GM19372 (cell line): ENCODE measurements at regions not wholly inside any gene's neighbourhood (a gene's known extent, or its start where the extent isn't known, plus 50 kb on each side); places are given as distances from the start of the nearest gene placed in this dataset.

ENCODE experiments used
- ATAC-seq: cut with Tn5 transposase; IDR thresholded peaks from one replicate; pipeline ENCODE4 v1.9.1; 2021; ENCODE audit warnings: mild to moderate bottlenecking, low read depth, moderate library complexity; ENCODE audit not compliant: unreplicated experiment

GRCh38 chr7:37504801-37505200 lies 56.1 kb upstream of the ELMO1 start:
- ATAC-seq = no peak

GRCh38 chr7:37505750-37506353 lies 57.2 kb upstream of the ELMO1 start:
- ATAC-seq = no peak

- no peak for ATAC-seq
Measured at GRCh38 chr7:37508118-37508517, 59.5 kb upstream of the ELMO1 start.

- ATAC-seq = no peak
Measured at GRCh38 chr7:37510043-37510634, 61.5 kb upstream of the ELMO1 start.

GRCh38 chr7:37511915-37512314 lies 63.3 kb upstream of the ELMO1 start:
- ATAC-seq = no peak

GRCh38 chr7:37514497-37514896 lies 65.8 kb upstream of the ELMO1 start:
- no peak for ATAC-seq

GRCh38 chr7:37516664-37517063 lies 68.0 kb upstream of the ELMO1 start:
- no peak for ATAC-seq

- ATAC-seq = no peak
Measured at GRCh38 chr7:37518266-37518665, 69.6 kb upstream of the ELMO1 start.

GRCh38 chr7:37524056-37524455 lies 75.4 kb upstream of the ELMO1 start:
- no peak for ATAC-seq

GRCh38 chr7:37524797-37525196 lies 76.1 kb upstream of the ELMO1 start:
- no peak for ATAC-seq

GRCh38 chr7:37526623-37527022 lies 78.0 kb upstream of the ELMO1 start:
- ATAC-seq = no peak

- ATAC-seq = no peak
Measured at GRCh38 chr7:37527109-37527508, 78.4 kb upstream of the ELMO1 start.

- no peak for ATAC-seq
Measured at GRCh38 chr7:37531225-37531624, 82.6 kb upstream of the ELMO1 start.

GRCh38 chr7:37532636-37533035 lies 84.0 kb upstream of the ELMO1 start:
- no peak for ATAC-seq

- ATAC-seq = no peak
Measured at GRCh38 chr7:37534893-37535610, 86.4 kb upstream of the ELMO1 start.

GRCh38 chr7:37535841-37536240 lies 87.2 kb upstream of the ELMO1 start:
- no peak for ATAC-seq

- ATAC-seq = no peak
Measured at GRCh38 chr7:37536706-37537105, 88.0 kb upstream of the ELMO1 start.

- no peak for ATAC-seq
Measured at GRCh38 chr7:37537439-37537838, 88.8 kb upstream of the ELMO1 start.

- ATAC-seq = no peak
Measured at GRCh38 chr7:37538945-37539344, 90.3 kb upstream of the ELMO1 start.

- no peak for ATAC-seq
Measured at GRCh38 chr7:37540917-37541316, 92.3 kb upstream of the ELMO1 start.

- peak; percentile 82 for ATAC-seq
Measured at GRCh38 chr7:37541810-37542443, 93.3 kb upstream of the ELMO1 start.
